Hepatocyte (in vitro differentiated cells): ENCODE measurements at regions not wholly inside any gene's neighbourhood (a gene's known extent, or its start where the extent isn't known, plus 50 kb on each side); places are given as distances from the start of the nearest gene placed in this dataset.

ENCODE experiments used
- EZH2 ChIP-seq: fragments of 200-600 bp; sonication (generic); IDR thresholded peaks from 2 replicates; pipeline ENCODE4 v1.6.1; 2016; ENCODE audit warnings: antibody characterized with exemption, mild to moderate bottlenecking, borderline replicate concordance
- EZH2phosphoT487 ChIP-seq: fragments of 200-600 bp; sonication (generic); IDR thresholded peaks from one replicate; pipeline ENCODE4 v1.6.1; 2018; ENCODE audit warnings: antibody characterized with exemption, mild to moderate bottlenecking, low read depth, moderate library complexity; ENCODE audit not compliant: unreplicated experiment, severe bottlenecking
- TF ChIP-seq, protein P1 (sequence below): fragments of 200-600 bp; sonication (generic); IDR thresholded peaks from 2 replicates; pipeline ENCODE4 v1.5.1; 2016; ENCODE audit warnings: antibody characterized with exemption, mild to moderate bottlenecking; ENCODE audit not compliant: poor library complexity

DNA sequence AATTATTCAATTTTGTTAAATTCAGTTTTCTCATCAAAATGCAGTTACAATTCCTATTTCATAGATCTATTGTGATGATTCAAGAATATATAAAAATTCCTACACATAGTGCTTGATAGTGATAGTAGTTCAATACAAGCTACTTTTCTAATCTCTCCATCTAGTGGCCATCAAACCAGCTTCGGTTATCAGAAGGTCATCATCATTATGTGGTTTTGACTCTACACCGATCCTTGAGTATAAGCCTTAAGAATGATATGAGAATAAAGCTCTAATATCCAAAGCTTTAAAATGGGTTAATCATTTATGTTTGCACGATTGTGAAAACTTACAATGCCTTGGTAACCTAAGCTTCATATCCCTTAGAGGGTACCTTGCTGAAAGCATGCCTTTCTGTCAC lies 167.5 kb upstream of the PREP start:
- TF ChIP-seq, protein P1, sequence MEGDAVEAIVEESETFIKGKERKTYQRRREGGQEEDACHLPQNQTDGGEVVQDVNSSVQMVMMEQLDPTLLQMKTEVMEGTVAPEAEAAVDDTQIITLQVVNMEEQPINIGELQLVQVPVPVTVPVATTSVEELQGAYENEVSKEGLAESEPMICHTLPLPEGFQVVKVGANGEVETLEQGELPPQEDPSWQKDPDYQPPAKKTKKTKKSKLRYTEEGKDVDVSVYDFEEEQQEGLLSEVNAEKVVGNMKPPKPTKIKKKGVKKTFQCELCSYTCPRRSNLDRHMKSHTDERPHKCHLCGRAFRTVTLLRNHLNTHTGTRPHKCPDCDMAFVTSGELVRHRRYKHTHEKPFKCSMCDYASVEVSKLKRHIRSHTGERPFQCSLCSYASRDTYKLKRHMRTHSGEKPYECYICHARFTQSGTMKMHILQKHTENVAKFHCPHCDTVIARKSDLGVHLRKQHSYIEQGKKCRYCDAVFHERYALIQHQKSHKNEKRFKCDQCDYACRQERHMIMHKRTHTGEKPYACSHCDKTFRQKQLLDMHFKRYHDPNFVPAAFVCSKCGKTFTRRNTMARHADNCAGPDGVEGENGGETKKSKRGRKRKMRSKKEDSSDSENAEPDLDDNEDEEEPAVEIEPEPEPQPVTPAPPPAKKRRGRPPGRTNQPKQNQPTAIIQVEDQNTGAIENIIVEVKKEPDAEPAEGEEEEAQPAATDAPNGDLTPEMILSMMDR, result no peak
- TF ChIP-seq EZH2 (no peak), EZH2phosphoT487 (no peak)
